ENCODE measurements at regions not wholly inside any gene's neighbourhood (a gene's known extent, or its start where the extent isn't known, plus 50 kb on each side); places are given as distances from the start of the nearest gene placed in this dataset.

DNA sequence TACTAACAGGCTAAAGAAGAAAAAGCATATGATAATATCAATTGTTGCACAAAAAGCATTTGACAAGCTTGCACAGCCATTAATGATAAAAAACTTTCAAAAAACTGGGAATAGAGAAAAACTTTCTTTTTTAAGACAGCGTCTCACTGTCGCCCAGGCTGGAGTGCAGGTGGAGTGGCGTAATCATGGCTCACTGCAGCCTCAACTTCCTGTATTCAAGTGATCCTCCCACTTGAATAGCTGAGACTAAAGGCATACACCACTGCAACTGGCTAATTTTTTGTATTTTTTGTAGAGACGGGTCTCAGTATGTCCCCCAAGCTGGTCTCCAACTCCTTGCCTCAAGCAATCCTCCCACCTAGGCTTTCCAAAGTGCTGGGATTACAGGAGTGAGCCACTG lies 382.8 kb downstream of the TSHZ3 start:
- Mint-ChIP-seq H3K4me1 (no peaks in the 10 kb centered on the region), H3K4me3 (no peak overlapping the region), H3K27me3 (ENCODE audit: low read depth in 3 of 3) (peaks cover 0 to 7% (median 1%) of the 10 kb centered on the region in 3 donors), H3K9me3 (peaks cover 0 to 16% (median 4%) of the 10 kb centered on the region in 7 donors), H3K36me3 (no peaks in the 10 kb centered on the region), H3K27ac (no peak overlapping the region)
- intact Hi-C loops (cut with micrococcal nuclease): no loop called here
- H3K27ac ChIP-seq (ENCODE audit: low read depth in 1 of 2, low read length in 2 of 2): no peak overlapping the region
- H2AFZ ChIP-seq (ENCODE audit: insufficient read depth, low read depth, low read length, poor library complexity, severe bottlenecking): no peak overlapping the region
- no peaks in the 10 kb centered on the region for H3K79me2 ChIP-seq (ENCODE audit: insufficient read depth, low read length)
- no peaks in the 10 kb centered on the region for H4K20me1 ChIP-seq (ENCODE audit: insufficient read depth, low read length)
- no peaks in the 10 kb centered on the region for H3K4me1 ChIP-seq (ENCODE audit: control insufficient read depth in 1 of 2, insufficient read depth in 2 of 2, low read length in 2 of 2)
- no peaks in the 10 kb centered on the region for H3K36me3 ChIP-seq (replicated peaks in 1 of 2; ENCODE audit: control insufficient read depth in 1 of 2, insufficient read depth in 2 of 2, low read length in 2 of 2)
- H3K9ac ChIP-seq (ENCODE audit: insufficient read depth, low read length, poor library complexity, severe bottlenecking): no peak overlapping the region
- no peak overlapping the region for H3K4me3 ChIP-seq (replicated peaks in 1 of 3; ENCODE audit: low read depth in 2 of 3, low read length in 3 of 3)
- no peak for DNase-seq
- no peaks in the 10 kb centered on the region for H3K27me3 ChIP-seq (ENCODE audit: control insufficient read depth in 2 of 2, insufficient read depth in 2 of 2, low read length in 2 of 2)
- TF ChIP-seq, protein P1, sequence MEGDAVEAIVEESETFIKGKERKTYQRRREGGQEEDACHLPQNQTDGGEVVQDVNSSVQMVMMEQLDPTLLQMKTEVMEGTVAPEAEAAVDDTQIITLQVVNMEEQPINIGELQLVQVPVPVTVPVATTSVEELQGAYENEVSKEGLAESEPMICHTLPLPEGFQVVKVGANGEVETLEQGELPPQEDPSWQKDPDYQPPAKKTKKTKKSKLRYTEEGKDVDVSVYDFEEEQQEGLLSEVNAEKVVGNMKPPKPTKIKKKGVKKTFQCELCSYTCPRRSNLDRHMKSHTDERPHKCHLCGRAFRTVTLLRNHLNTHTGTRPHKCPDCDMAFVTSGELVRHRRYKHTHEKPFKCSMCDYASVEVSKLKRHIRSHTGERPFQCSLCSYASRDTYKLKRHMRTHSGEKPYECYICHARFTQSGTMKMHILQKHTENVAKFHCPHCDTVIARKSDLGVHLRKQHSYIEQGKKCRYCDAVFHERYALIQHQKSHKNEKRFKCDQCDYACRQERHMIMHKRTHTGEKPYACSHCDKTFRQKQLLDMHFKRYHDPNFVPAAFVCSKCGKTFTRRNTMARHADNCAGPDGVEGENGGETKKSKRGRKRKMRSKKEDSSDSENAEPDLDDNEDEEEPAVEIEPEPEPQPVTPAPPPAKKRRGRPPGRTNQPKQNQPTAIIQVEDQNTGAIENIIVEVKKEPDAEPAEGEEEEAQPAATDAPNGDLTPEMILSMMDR (IDR thresholded peaks at IDR 0.05): no peak
- WGBS (ENCODE audit: insufficient coverage): no CpG with 5 or more reads among the region's 4 CpGs
- H3K4me2 ChIP-seq (replicated peaks; ENCODE audit: extremely low read depth, low read length, poor library complexity, severe bottlenecking): no peak overlapping the region
- peaks cover 5 to 13% of the 10 kb centered on the region in 2 donors for H3K9me3 ChIP-seq (replicated peaks in 1 of 2; ENCODE audit: control insufficient read depth in 1 of 2, insufficient read depth in 1 of 2, low read length in 2 of 2)

DNA sequence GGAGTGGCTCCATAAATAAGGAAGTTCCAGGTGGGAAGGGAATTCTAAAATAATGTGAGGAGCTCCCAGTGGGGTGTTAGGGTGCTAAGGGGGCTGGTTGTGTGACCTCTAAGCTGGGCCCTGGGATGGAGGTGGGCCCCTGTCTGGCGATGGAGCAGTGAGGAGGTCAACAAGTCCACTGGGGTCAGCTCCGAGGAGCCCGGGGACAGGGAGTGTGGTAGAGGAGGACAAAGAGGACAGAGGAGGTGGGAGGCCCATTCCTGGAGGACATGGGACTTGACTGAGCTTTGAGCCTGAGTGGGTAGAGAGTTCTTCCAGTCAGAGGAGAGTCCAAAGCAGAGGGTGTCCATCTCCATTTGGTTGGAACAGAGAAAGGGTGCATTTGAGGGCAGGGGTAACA lies 390.2 kb downstream of the TSHZ3 start:
- intact Hi-C loops (cut with micrococcal nuclease): no loop called here
- H3K4me2 ChIP-seq (replicated peaks; ENCODE audit: extremely low read depth, low read length, poor library complexity, severe bottlenecking): no peak overlapping the region
- Mint-ChIP-seq H3K4me3 (no peak overlapping the region), H3K9me3 (peaks cover 0 to 15% (median 7%) of the 10 kb centered on the region in 7 donors), H3K27me3 (ENCODE audit: low read depth in 3 of 3) (peaks cover 0 to 4% (median 2%) of the 10 kb centered on the region in 3 donors), H3K36me3 (no peaks in the 10 kb centered on the region), H3K27ac (no peak overlapping the region), H3K4me1 (no peaks in the 10 kb centered on the region)
- TF ChIP-seq, protein P1 (IDR thresholded peaks at IDR 0.05): no peak
- H3K79me2 ChIP-seq (ENCODE audit: insufficient read depth, low read length): no peaks in the 10 kb centered on the region
- no peaks in the 10 kb centered on the region for H3K4me1 ChIP-seq (ENCODE audit: control insufficient read depth in 1 of 2, insufficient read depth in 2 of 2, low read length in 2 of 2)
- no peaks in the 10 kb centered on the region for H4K20me1 ChIP-seq (ENCODE audit: insufficient read depth, low read length)
- H3K4me3 ChIP-seq (replicated peaks in 1 of 3; ENCODE audit: low read depth in 2 of 3, low read length in 3 of 3): no peak overlapping the region
- H3K27me3 ChIP-seq (ENCODE audit: control insufficient read depth in 2 of 2, insufficient read depth in 2 of 2, low read length in 2 of 2): no peaks in the 10 kb centered on the region
- no peak overlapping the region for H2AFZ ChIP-seq (ENCODE audit: insufficient read depth, low read depth, low read length, poor library complexity, severe bottlenecking)
- WGBS (ENCODE audit: insufficient coverage): 91% methylated on average over 3 of the region's 3 CpGs
- H3K36me3 ChIP-seq (replicated peaks in 1 of 2; ENCODE audit: control insufficient read depth in 1 of 2, insufficient read depth in 2 of 2, low read length in 2 of 2): no peaks in the 10 kb centered on the region
- no peak for DNase-seq
- H3K9ac ChIP-seq (ENCODE audit: insufficient read depth, low read length, poor library complexity, severe bottlenecking): no peak overlapping the region
- H3K9me3 ChIP-seq (replicated peaks in 1 of 2; ENCODE audit: control insufficient read depth in 1 of 2, insufficient read depth in 1 of 2, low read length in 2 of 2): peaks cover 3 to 5% of the 10 kb centered on the region in 2 donors
- H3K27ac ChIP-seq (ENCODE audit: low read depth in 1 of 2, low read length in 2 of 2): no peak overlapping the region
